HG02870 (cell line): ENCODE measurements at regions not wholly inside any gene's neighbourhood (a gene's known extent, or its start where the extent isn't known, plus 50 kb on each side); places are given as distances from the start of the nearest gene placed in this dataset.
A peak's percentile ranks its signal among the peaks of the same experiment; 100 is the strongest.
"Not testable (repeated sequence)": the region's sequence is repeated elsewhere in the genome, so short reads cannot be mapped to it uniquely, and the experiment has no call there.

Experiments used
- ATAC-seq: cut with Tn5 transposase; IDR thresholded peaks from one replicate; pipeline ENCODE4 v1.9.1; 2021; ENCODE audit warnings: mild to moderate bottlenecking, moderate library complexity; ENCODE audit not compliant: unreplicated experiment

DNA sequence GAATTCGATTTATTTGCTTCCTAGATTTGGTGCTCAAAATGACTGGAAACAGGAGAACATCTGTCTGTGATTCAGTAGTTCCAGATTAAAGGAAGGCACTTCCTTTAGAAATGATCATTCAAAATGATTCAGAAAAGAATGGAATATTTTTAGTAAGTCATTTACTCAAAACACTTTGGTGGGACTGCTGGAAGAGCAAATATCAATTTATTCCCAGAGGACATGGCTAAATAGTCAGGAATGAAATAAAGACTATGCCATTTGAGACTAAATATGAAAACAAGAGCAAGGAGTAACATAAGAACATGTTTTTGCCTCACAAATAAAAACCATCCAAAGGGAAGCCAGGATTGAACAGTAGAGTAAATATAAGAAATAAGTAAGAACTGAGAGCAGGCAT is 138.6 kb upstream of the RASA1 start:
- no peak for ATAC-seq

DNA sequence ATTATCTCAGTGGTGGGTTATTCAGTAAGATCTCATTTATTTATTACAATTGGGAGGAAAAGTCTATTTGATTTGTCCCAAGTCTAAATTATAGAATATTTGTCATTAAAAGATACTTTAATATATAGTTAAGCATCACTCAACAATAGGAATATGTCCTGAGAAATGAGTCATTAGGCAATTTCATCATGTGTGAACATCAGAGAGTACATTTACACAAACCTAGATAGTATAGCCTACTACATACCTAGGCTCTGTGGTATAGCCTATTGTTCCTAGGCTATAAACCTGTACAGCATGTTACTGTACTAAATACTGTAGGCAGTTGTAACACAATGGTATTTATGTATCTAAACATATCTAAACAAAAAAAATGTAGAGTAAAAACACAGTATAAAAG is 135.0 kb upstream of the RASA1 start:
- ATAC-seq: no peak

- ATAC-seq: not testable (repeated sequence)
Measured at GRCh38 chr5:87134513-87134912, 133.2 kb upstream of the RASA1 start.

DNA sequence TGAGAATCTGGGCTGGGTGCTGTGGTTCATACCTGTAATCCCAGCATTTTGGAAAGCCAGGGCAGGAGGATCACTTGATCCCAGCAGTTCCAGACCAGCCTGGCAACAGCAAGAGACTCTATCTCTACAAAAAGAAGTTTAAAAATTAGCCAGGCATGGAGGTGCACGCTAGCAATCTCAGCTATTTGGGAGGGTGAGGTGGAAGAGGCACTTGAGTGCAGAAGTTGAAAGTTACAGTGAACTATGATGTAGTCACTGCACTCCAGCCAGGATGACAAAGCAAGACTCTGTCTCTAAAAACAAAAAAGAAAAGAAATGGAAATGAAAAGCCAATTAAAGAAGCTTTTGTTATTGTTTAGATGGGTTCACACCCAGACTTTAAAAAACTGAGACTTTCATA is 131.6 kb upstream of the RASA1 start:
- no peak for ATAC-seq

- ATAC-seq: no peak
Measured at GRCh38 chr5:87136733-87137132, 130.9 kb upstream of the RASA1 start.

DNA sequence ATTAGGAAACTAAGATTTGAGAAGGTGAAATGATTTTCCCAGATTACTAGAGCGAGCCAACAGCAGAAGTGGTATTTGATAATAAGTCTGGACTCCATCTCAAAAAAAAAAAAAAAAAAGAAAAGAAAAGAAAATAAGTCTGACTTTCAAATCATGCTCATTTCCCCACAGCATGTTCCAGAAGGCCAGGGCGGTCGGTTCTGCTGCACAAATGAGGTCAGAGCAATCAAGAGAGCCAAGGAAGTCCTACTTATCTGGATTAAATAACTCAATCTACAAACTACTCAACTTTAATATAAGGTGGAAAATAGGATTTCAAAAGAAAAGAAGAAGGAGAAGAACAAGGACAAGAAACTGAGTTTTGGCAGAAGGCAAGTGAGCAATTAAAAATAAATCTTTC is 130.4 kb upstream of the RASA1 start:
- no peak for ATAC-seq

DNA sequence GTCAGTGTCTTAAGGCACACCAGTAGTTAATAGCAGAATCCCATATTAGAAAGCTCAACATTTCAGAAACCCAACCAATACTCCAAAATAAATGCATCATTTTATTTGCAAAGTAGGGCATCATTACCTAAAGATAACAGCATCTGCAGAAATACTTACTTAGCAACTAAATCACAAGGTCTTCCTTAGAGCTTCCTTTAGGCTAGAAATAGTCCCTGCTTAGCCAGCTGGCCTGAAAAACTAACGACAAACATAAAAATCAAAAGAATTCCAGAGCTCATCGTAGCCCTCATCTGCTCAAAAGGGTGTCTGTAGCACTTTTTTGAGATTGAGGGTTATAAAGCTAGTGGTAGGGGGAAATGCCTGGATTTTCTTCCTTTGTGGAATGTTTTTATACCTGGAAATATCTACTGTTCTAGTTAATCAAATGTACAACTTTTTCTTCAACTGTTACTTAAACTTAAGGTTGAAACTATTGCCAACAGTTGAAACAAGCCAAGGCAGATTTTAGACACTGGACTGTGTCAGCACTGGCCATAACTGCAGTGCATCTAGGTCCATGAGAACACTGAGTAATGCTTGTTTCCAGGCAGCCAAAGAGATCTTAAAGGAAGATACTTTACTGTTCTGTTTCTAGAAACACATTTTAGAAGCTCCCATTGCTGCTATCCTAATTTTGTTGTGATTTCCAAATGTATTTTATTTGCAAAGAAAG is 129.4 kb upstream of the RASA1 start:
- ATAC-seq: no peak

DNA sequence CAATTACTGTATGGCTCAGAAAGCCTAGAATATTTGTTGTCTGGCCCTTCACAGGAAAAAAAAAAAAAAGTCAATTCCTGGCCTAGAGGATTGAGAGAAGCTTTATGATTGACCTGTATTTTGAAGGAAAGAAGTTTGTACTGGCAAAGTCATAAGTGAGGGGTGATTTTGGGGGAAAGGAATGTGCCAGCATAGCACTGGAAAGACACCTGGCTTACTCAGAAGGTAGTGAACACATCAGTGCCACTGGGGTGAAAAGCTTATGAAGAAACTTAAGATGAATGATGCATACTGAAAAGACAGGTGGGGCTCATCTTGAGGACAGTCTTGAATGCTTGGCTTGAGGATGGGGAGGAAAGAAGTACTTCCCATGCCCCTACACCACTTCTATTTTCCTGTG is 127.9 kb upstream of the RASA1 start:
- no peak for ATAC-seq

DNA sequence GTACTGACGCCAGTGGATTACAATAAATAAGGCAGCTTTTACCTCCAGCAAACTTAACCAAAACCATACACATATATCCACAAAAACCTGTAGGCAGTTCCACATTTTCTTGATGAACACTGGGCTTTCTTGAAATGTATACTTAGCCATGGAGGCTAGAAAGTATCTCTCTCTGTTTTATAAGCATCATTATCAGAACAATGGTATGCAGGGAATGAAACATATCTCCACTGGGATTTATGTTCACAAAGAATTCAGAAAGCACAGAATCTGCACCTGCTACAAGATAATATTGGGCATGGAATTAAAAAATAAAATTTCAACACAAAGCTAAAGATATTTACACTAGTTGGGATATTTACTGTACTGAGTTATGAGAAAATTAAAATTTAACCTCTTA is 126.1 kb upstream of the RASA1 start:
- no peak for ATAC-seq

DNA sequence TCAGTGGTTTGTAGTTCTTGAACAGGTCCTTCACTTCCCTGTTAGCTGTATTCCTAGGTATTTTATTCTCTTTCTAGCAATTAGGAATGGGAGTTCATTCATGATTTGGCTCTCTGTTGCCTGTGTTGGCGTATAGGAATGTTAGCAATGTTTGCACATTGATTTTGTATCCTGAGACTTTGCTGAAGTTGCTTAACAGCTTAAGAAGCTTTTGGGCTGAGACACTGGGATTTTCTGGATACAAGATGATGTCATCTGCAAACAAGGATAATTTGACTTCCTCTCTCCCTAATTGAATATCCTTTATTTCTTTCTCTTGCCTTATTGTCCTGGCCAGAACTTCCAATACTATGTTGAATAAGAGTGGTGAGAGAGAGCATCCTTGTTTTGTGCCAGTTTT is 121.8 kb upstream of the RASA1 start:
- ATAC-seq: not testable (repeated sequence)

DNA sequence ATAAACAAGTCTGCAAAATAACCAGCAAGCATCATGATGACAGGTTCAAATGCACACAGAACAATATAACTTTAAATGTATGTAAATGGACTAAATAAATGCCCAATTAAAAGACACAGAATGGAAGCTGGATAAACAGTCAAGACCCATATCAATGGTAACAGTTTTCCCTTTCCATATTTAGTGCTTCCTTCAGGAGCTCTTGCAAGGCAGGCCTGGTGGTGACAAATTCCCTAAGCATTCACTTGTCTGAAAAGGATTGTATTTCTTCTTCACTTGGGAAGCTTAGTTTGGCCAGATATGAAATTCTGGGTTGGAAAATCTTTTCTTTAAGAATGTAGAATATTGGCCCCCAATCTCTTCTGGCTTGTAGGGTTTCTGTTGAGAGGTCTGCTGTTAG is 120.2 kb upstream of the RASA1 start:
- ATAC-seq: no peak

GRCh38 chr5:87150630-87151029 is 117.1 kb upstream of the RASA1 start:
- no peak for ATAC-seq

DNA sequence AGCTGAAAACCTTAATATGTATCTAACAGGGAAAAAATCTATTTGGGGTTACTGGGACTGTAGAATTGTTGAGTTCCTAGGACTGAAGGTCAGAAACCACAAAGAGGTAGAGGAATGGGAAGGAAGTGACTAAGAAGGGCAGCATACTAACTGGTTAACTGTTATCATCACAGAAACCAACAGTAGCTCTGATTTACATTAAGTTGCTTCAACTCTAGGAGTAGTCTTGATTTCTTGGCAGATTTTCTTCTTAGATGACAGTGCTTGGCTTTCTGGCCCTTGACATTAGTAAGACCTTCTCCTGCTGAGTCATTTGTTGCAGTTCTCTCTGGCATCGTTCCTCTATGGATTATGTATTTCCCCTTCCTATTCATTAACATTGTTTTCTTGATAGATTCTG is 116.1 kb upstream of the RASA1 start:
- peak; percentile 88 for ATAC-seq

DNA sequence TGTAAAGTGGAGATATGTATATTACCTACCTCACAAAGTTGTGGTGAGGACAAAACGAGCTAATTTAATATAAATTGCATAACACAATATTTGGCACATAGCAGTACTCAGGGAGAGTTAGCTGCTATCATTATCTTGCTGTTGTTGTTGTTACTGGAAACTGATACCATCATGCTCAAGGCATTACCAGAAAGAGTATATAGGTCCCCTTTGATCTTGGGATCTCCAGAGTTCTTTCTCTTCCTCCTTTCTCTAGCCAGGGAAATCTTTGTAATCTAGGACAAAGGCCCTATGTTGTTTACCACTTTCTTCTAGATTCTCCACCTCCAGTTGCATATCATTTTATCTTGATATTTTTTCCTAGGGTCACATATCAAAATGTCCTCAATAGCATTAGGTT is 114.8 kb upstream of the RASA1 start:
- ATAC-seq: no peak

DNA sequence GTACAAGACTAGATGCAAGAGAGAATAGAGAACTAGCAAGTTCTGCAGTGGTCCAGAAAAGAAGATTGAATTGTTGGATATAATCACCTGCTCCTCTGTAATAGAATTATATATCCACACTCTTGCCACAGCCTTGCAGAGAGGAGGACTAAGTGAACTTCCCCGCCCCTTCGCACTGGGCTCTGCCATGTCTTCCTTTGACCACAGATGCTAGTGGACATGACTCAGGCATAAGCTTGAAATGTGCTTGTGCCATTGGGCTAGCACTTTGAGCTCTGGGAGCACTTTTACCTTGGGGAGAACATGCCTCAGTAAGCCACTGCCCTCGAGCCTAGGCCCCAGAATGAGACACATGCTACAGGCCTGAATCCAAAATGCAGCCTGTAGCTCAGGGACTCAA is 113.5 kb upstream of the RASA1 start:
- ATAC-seq: no peak

- ATAC-seq: no peak
Measured at GRCh38 chr5:87155106-87155505, 112.6 kb upstream of the RASA1 start.

DNA sequence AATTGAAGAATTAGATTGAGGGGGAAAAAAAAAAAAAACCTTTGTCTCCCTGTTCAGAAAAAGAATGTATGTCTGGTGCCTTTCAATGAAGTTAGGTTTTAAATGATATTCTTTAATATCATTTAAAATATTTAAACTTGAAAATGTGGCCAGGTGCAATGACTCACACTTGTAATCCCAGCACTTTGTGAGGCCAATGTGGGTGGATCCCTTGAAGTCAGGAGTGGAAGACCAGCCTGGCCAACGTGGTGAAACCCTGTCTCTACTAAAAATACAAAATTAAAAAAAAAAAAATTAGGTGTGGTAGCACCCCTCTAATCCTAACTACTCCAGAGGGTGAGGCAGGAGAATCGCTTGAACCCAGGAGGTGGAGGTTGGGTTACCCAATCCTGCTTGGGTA is 111.1 kb upstream of the RASA1 start:
- ATAC-seq: no peak

DNA sequence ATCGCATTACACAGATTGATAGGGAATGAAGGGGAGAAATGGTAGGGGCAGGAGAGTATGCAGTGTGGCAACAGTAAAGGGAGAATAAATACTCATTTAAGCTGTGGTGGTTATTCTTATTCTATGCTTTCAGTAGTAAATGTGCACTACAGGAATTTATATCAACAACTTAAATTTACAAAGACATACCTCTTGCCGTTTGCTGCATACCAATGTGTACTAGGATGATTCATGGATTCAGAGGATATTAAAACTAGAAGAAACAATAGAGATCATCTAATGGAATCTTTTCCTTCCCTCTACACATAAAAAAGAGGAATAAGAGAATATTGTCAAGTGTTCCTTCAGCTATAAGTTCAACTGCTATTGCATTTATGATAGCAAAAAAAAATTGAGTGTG is 103.3 kb upstream of the RASA1 start:
- ATAC-seq: no peak

GRCh38 chr5:87169300-87169991 is 98.2 kb upstream of the RASA1 start:
- no peak for ATAC-seq

- ATAC-seq: no peak
Measured at GRCh38 chr5:87170799-87171198, 96.9 kb upstream of the RASA1 start.

GRCh38 chr5:87182649-87183048 is 85.0 kb upstream of the RASA1 start:
- no peak for ATAC-seq

GRCh38 chr5:87183896-87184295 is 83.8 kb upstream of the RASA1 start:
- no peak for ATAC-seq

DNA sequence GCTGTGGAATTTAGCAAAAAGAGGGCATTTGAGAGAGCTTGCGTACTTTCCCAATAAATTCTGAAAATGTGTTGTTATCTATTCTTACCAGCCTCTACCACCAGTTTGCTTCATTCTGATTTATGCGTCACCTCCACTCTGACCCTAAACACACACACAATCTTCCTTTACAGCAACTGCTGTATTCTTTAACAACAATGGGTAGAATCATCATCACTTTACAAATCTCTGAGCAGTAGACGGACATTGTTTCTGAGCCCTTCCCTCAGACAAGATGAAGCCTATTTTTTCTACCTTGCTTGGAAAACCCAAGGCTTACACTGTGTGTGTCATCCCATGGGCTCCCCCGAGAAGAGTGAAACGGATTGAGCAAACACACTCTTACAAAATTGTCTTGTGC is 83.1 kb upstream of the RASA1 start:
- no peak for ATAC-seq
